ENCODE measurements at regions not wholly inside any gene's neighbourhood (a gene's known extent, or its start where the extent isn't known, plus 50 kb on each side); places are given as distances from the start of the nearest gene placed in this dataset.

- Mint-ChIP-seq H3K4me3 (no peak overlapping the region), H3K4me1 (no peaks in the 10 kb centered on the region), H3K27me3 (peaks cover 2% of the 10 kb centered on the region), H3K36me3 (ENCODE audit: low read depth) (no peaks in the 10 kb centered on the region), H3K27ac (no peak overlapping the region), H3K9me3 (peaks cover 16% of the 10 kb centered on the region)
- DNase-seq (no peak), ATAC-seq (ENCODE audit: low read depth) (no peak)
- intact Hi-C loops (cut with micrococcal nuclease), result no loop called here
- ChIA-PET CTCF (no interaction called here), POLR2A (no interaction called here)
- TF ChIP-seq CTCF (IDR thresholded peaks at IDR 0.05), result no peak
Observed at GRCh38 chr1:177891809-177892208, 78.0 kb downstream of the SEC16B start.

GRCh38 chr1:177890479-177890878, 79.4 kb downstream of the SEC16B start:
- no peak for TF ChIP-seq CTCF (IDR thresholded peaks at IDR 0.05)
- H3K4me3 Mint-ChIP-seq, result no peak overlapping the region
- ChIA-PET POLR2A (no interaction called here), CTCF (no interaction called here)
- H3K4me1 Mint-ChIP-seq, result no peaks in the 10 kb centered on the region
- H3K9me3 Mint-ChIP-seq, result peaks cover 18% of the 10 kb centered on the region
- H3K36me3 Mint-ChIP-seq (ENCODE audit: low read depth), result no peaks in the 10 kb centered on the region
- H3K27me3 Mint-ChIP-seq, result peaks cover 4% of the 10 kb centered on the region
- H3K27ac Mint-ChIP-seq, result no peak overlapping the region
- intact Hi-C loops (cut with micrococcal nuclease), result no loop called here
- ATAC-seq (ENCODE audit: low read depth) (no peak), DNase-seq (no peak)

- H3K4me3 Mint-ChIP-seq, result no peak overlapping the region
- peaks cover 2% of the 10 kb centered on the region for H3K27me3 Mint-ChIP-seq
- no peaks in the 10 kb centered on the region for H3K36me3 Mint-ChIP-seq (ENCODE audit: low read depth)
- TF ChIP-seq CTCF (IDR thresholded peaks at IDR 0.05), result no peak
- H3K9me3 Mint-ChIP-seq, result peaks cover 3% of the 10 kb centered on the region
- ATAC-seq (ENCODE audit: low read depth) (no peak), DNase-seq (no peak)
- intact Hi-C loops (cut with micrococcal nuclease), result no loop called here
- CTCF ChIA-PET, result no interaction called here
- no peak overlapping the region for H3K27ac Mint-ChIP-seq
- no peaks in the 10 kb centered on the region for H3K4me1 Mint-ChIP-seq
- POLR2A ChIA-PET, result no interaction called here
Observed at GRCh38 chr1:177884479-177885021, 85.3 kb downstream of the SEC16B start.

GRCh38 chr1:177883581-177883980, 86.3 kb downstream of the SEC16B start:
- H3K27ac Mint-ChIP-seq, result no peak overlapping the region
- no peak overlapping the region for H3K4me3 Mint-ChIP-seq
- no peak for TF ChIP-seq CTCF (IDR thresholded peaks at IDR 0.05)
- H3K27me3 Mint-ChIP-seq, result peaks cover 5% of the 10 kb centered on the region
- no peak for DNase-seq
- H3K36me3 Mint-ChIP-seq (ENCODE audit: low read depth), result no peaks in the 10 kb centered on the region
- no peak for ATAC-seq (ENCODE audit: low read depth)
- H3K9me3 Mint-ChIP-seq, result peaks cover 3% of the 10 kb centered on the region
- H3K4me1 Mint-ChIP-seq, result no peaks in the 10 kb centered on the region
- ChIA-PET CTCF (no interaction called here), POLR2A (no interaction called here)
- intact Hi-C loops (cut with micrococcal nuclease), result no loop called here

- DNase-seq, result no peak
- H3K9me3 Mint-ChIP-seq, result peaks cover 2% of the 10 kb centered on the region
- H3K27ac Mint-ChIP-seq, result no peak overlapping the region
- intact Hi-C loops (cut with micrococcal nuclease), result no loop called here
- POLR2A ChIA-PET, result no interaction called here
- no peak overlapping the region for H3K4me3 Mint-ChIP-seq
- no peaks in the 10 kb centered on the region for H3K4me1 Mint-ChIP-seq
- H3K36me3 Mint-ChIP-seq (ENCODE audit: low read depth), result no peaks in the 10 kb centered on the region
- CTCF ChIA-PET, result no interaction called here
- ATAC-seq (ENCODE audit: low read depth), result no peak
- peaks cover 4% of the 10 kb centered on the region for H3K27me3 Mint-ChIP-seq
- TF ChIP-seq CTCF (IDR thresholded peaks at IDR 0.05), result no peak
Observed at GRCh38 chr1:177880339-177880891, 89.4 kb downstream of the SEC16B start.
